ENCODE measurements at regions not wholly inside any gene's neighbourhood (a gene's known extent, or its start where the extent isn't known, plus 50 kb on each side); places are given as distances from the start of the nearest gene placed in this dataset.

- Histone ChIP-seq H3K36me3 (ENCODE audit: control insufficient read depth, insufficient read depth, low read length) (no peaks in the 10 kb centered on the region), H3K9me3 (ENCODE audit: control insufficient read depth, low read length) (no peaks in the 10 kb centered on the region), H3K4me3 (ENCODE audit: low read length) (no peak overlapping the region), H3K4me1 (ENCODE audit: control insufficient read depth, insufficient read depth, low read length) (no peaks in the 10 kb centered on the region), H3K27me3 (ENCODE audit: control insufficient read depth, insufficient read depth, low read length, poor library complexity, severe bottlenecking) (no peaks in the 10 kb centered on the region), H3K27ac (ENCODE audit: low read depth, low read length) (no peak overlapping the region), H3K9ac (ENCODE audit: extremely low read depth, low read length, poor library complexity, severe bottlenecking) (no peak overlapping the region)
- DNase-seq: no peak
- whole genome bisulfite sequencing, 2 experiments (ENCODE audit: insufficient coverage in 1 of 2, insufficient read length in 1 of 2): 97 to 100% methylated on average over 2 of the region's 2 CpGs
- H3K4me3 Mint-ChIP-seq: no peak overlapping the region
- TF ChIP-seq CTCF (conservative IDR thresholded peaks at IDR 0.05): no peak
- H3K9me3 Mint-ChIP-seq: no peaks in the 10 kb centered on the region
- no peaks in the 10 kb centered on the region for H3K4me1 Mint-ChIP-seq
- H3K27me3 Mint-ChIP-seq (ENCODE audit: insufficient read depth): no peaks in the 10 kb centered on the region
- no peaks in the 10 kb centered on the region for H3K36me3 Mint-ChIP-seq (ENCODE audit: low read depth)
- H3K27ac Mint-ChIP-seq: no peak overlapping the region
These were observed 1352.0 kb upstream of the NUDT12 start for GRCh38 chr5:104914536-104915070.

DNA sequence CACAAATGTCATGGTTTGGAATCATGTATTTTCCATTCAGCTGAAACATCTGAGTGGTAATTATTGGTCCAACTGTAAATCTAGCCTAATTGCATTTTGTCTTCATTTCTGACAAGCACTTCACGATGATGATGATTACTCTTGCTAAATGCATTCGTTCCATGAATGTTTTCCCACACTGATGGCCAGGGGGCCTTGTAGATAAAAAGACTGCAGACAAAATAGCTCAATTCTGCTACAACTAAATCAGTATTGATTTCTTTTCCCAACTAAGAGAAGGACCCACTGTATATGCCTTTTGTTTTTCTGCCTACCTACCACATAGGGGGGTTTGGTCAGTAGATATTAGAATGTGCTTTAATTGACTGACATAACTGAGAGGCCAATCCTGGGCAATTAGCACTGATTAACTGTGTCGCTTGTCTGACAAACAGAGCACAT is 1351.3 kb upstream of the NUDT12 start:
- H3K9me3 ChIP-seq (ENCODE audit: control insufficient read depth, low read length): no peaks in the 10 kb centered on the region
- no peak overlapping the region for H3K27ac Mint-ChIP-seq
- no peaks in the 10 kb centered on the region for H3K27me3 Mint-ChIP-seq (ENCODE audit: insufficient read depth)
- H3K36me3 Mint-ChIP-seq (ENCODE audit: low read depth): no peaks in the 10 kb centered on the region
- no peaks in the 10 kb centered on the region for H3K9me3 Mint-ChIP-seq
- H3K9ac ChIP-seq (ENCODE audit: extremely low read depth, low read length, poor library complexity, severe bottlenecking): no peak overlapping the region
- H3K4me1 Mint-ChIP-seq: no peaks in the 10 kb centered on the region
- TF ChIP-seq CTCF (conservative IDR thresholded peaks at IDR 0.05): no peak
- no peak overlapping the region for H3K4me3 Mint-ChIP-seq
- DNase-seq: no peak
- H3K27me3 ChIP-seq (ENCODE audit: control insufficient read depth, insufficient read depth, low read length, poor library complexity, severe bottlenecking): no peaks in the 10 kb centered on the region
- WGBS, 2 experiments (ENCODE audit: insufficient coverage in 1 of 2, insufficient read length in 1 of 2): 80 to 92% methylated on average over 3 of the region's 3 CpGs
- H3K4me3 ChIP-seq (ENCODE audit: low read length): no peak overlapping the region
- H3K27ac ChIP-seq (ENCODE audit: low read depth, low read length): no peak overlapping the region
- H3K4me1 ChIP-seq (ENCODE audit: control insufficient read depth, insufficient read depth, low read length): no peaks in the 10 kb centered on the region
- H3K36me3 ChIP-seq (ENCODE audit: control insufficient read depth, insufficient read depth, low read length): no peaks in the 10 kb centered on the region

DNA sequence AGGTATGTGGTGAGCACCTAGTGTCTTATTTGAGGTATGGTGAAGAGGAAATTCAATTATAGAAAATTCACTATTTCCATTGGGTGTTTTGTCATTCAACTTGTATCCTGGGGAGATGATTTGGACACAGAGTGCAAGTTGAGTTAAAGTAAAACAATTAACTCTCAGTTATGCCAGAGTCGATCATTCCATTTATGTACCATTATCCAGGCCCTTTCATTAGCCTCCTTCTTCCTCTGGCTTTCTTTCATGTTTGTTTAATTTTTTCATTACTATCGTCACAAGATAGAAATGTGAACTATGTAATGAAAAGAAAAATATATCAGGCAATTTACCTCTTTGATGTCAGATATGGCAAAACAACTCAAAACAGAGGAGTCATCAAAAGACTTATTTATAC is 1347.2 kb upstream of the NUDT12 start:
- H3K36me3 ChIP-seq (ENCODE audit: control insufficient read depth, insufficient read depth, low read length): no peaks in the 10 kb centered on the region
- Mint-ChIP-seq H3K9me3 (no peaks in the 10 kb centered on the region), H3K27ac (no peak overlapping the region), H3K4me1 (no peaks in the 10 kb centered on the region), H3K27me3 (ENCODE audit: insufficient read depth) (no peaks in the 10 kb centered on the region), H3K36me3 (ENCODE audit: low read depth) (no peaks in the 10 kb centered on the region), H3K4me3 (no peak overlapping the region)
- H3K4me3 ChIP-seq (ENCODE audit: low read length): no peak overlapping the region
- no peak overlapping the region for H3K9ac ChIP-seq (ENCODE audit: extremely low read depth, low read length, poor library complexity, severe bottlenecking)
- H3K9me3 ChIP-seq (ENCODE audit: control insufficient read depth, low read length): no peaks in the 10 kb centered on the region
- H3K27me3 ChIP-seq (ENCODE audit: control insufficient read depth, insufficient read depth, low read length, poor library complexity, severe bottlenecking): no peaks in the 10 kb centered on the region
- no peak for TF ChIP-seq CTCF (conservative IDR thresholded peaks at IDR 0.05)
- H3K27ac ChIP-seq (ENCODE audit: low read depth, low read length): no peak overlapping the region
- no peaks in the 10 kb centered on the region for H3K4me1 ChIP-seq (ENCODE audit: control insufficient read depth, insufficient read depth, low read length)
- WGBS, 2 experiments (ENCODE audit: insufficient coverage in 1 of 2, insufficient read length in 1 of 2): 100% methylated on average over 1 of the region's 2 CpGs; no CpG with 5 or more reads in 1 of the 2 experiments
- no peak for DNase-seq

Data from endodermal cell (in vitro differentiated cells).